HL-60 (cell line): ENCODE measurements at regions not wholly inside any gene's neighbourhood (a gene's known extent, or its start where the extent isn't known, plus 50 kb on each side); places are given as distances from the start of the nearest gene placed in this dataset.

Experiments
- GABPA ChIP-seq: IDR thresholded peaks from 2 replicates; pipeline ENCODE4 v1.6.1; 2012; ENCODE audit warnings: low read depth
- POLR2AphosphoS5 ChIP-seq: IDR thresholded peaks from 2 replicates; pipeline ENCODE4 v1.6.1; 2012; ENCODE audit warnings: low read depth
- TF ChIP-seq, protein P1 (sequence below): IDR thresholded peaks from one replicate; pipeline ENCODE4 v1.5.1; 2011; ENCODE audit warnings: low read length, control low read depth, inconsistent platforms; ENCODE audit not compliant: insufficient read depth
- TF ChIP-seq, protein P2 (sequence below): IDR thresholded peaks from 2 replicates; pipeline ENCODE4 v1.6.1; 2012; ENCODE audit warnings: low read depth; ENCODE audit not compliant: insufficient replicate concordance

DNA sequence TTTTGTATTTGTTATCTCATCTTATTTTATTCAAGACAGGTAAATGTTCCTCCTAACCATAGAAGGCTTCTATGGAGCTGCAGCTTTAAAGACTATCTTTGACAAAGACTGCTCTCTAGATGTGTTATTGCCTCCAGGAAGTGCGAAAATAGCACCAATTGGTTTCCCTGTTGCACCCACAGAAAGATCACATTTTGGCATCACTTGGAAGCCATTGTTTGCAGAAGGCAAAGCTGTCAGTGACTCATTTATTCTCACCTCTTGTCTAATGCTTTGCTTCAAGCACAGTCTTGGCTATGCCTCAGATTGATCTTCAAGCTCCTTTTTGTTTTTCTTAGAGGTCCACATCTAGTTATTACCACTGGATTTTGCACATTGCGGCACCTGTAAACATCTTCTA, 150.3 kb downstream of the PCDH7 start:
- TF ChIP-seq, protein P1, sequence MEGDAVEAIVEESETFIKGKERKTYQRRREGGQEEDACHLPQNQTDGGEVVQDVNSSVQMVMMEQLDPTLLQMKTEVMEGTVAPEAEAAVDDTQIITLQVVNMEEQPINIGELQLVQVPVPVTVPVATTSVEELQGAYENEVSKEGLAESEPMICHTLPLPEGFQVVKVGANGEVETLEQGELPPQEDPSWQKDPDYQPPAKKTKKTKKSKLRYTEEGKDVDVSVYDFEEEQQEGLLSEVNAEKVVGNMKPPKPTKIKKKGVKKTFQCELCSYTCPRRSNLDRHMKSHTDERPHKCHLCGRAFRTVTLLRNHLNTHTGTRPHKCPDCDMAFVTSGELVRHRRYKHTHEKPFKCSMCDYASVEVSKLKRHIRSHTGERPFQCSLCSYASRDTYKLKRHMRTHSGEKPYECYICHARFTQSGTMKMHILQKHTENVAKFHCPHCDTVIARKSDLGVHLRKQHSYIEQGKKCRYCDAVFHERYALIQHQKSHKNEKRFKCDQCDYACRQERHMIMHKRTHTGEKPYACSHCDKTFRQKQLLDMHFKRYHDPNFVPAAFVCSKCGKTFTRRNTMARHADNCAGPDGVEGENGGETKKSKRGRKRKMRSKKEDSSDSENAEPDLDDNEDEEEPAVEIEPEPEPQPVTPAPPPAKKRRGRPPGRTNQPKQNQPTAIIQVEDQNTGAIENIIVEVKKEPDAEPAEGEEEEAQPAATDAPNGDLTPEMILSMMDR = no peak
- TF ChIP-seq POLR2AphosphoS5 = no peak
- TF ChIP-seq GABPA = no peak
- TF ChIP-seq, protein P2, sequence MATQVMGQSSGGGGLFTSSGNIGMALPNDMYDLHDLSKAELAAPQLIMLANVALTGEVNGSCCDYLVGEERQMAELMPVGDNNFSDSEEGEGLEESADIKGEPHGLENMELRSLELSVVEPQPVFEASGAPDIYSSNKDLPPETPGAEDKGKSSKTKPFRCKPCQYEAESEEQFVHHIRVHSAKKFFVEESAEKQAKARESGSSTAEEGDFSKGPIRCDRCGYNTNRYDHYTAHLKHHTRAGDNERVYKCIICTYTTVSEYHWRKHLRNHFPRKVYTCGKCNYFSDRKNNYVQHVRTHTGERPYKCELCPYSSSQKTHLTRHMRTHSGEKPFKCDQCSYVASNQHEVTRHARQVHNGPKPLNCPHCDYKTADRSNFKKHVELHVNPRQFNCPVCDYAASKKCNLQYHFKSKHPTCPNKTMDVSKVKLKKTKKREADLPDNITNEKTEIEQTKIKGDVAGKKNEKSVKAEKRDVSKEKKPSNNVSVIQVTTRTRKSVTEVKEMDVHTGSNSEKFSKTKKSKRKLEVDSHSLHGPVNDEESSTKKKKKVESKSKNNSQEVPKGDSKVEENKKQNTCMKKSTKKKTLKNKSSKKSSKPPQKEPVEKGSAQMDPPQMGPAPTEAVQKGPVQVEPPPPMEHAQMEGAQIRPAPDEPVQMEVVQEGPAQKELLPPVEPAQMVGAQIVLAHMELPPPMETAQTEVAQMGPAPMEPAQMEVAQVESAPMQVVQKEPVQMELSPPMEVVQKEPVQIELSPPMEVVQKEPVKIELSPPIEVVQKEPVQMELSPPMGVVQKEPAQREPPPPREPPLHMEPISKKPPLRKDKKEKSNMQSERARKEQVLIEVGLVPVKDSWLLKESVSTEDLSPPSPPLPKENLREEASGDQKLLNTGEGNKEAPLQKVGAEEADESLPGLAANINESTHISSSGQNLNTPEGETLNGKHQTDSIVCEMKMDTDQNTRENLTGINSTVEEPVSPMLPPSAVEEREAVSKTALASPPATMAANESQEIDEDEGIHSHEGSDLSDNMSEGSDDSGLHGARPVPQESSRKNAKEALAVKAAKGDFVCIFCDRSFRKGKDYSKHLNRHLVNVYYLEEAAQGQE = no peak
